Peyer's patch (tissue), 4 donors: ENCODE measurements at regions not wholly inside any gene's neighbourhood (a gene's known extent, or its start where the extent isn't known, plus 50 kb on each side); places are given as distances from the start of the nearest gene placed in this dataset.

Experiments
- DNase-seq, 3 donors: peaks; one replicate each; pipeline ENCODE4 v3.0.0-alpha.2; 2017 to 2019
- H3K27ac ChIP-seq, 4 donors: fragments of 200-600 bp; sonication (generic); one replicate each; pipeline ENCODE4 v1.5.1; 2016 to 2019
- H3K27me3 ChIP-seq, 2 donors: fragments of 200-600 bp; sonication (generic); one replicate each; pipeline ENCODE4 v1.5.1; 2019
- H3K36me3 ChIP-seq, 3 donors: fragments of 200-600 bp; sonication (generic); one replicate each; pipeline ENCODE4 v1.5.1; 2016 to 2019
- H3K4me1 ChIP-seq, 4 donors: fragments of 200-600 bp; sonication (generic); one replicate each; pipeline ENCODE4 v1.5.1; 2016 to 2019
- H3K4me3 ChIP-seq, 4 donors: fragments of 200-600 bp; sonication (generic); 1 replicate in 3 of 4; 2 replicates in 1 of 4; pipeline ENCODE4 v1.5.1; 2016 to 2019; ENCODE audit warnings: mild to moderate bottlenecking in 1 of 4
- H3K9me3 ChIP-seq, 4 donors: fragments of 200-600 bp; sonication (generic); one replicate each; pipeline ENCODE4 v1.5.1; 2016 to 2019; ENCODE audit warnings: mild to moderate bottlenecking in 1 of 4
- CTCF ChIP-seq, 6 experiments: fragments of 450-650 bp in 4 of 6; fragments of 200-600 bp in 2 of 6; sonication (generic) in 1 of 6; IDR thresholded peaks; one replicate each; pipeline ENCODE4 v1.5.1; 2017 to 2019; ENCODE audit warnings: antibody characterized with exemption in 6 of 6, mild to moderate bottlenecking in 3 of 6, moderate library complexity in 1 of 6
- POLR2A ChIP-seq, 2 donors: fragments of 450-650 bp; IDR thresholded peaks; one replicate each; pipeline ENCODE4 v1.5.1; 2017; ENCODE audit warnings: antibody characterized with exemption in 2 of 2, mild to moderate bottlenecking in 2 of 2, moderate library complexity in 2 of 2

DNA sequence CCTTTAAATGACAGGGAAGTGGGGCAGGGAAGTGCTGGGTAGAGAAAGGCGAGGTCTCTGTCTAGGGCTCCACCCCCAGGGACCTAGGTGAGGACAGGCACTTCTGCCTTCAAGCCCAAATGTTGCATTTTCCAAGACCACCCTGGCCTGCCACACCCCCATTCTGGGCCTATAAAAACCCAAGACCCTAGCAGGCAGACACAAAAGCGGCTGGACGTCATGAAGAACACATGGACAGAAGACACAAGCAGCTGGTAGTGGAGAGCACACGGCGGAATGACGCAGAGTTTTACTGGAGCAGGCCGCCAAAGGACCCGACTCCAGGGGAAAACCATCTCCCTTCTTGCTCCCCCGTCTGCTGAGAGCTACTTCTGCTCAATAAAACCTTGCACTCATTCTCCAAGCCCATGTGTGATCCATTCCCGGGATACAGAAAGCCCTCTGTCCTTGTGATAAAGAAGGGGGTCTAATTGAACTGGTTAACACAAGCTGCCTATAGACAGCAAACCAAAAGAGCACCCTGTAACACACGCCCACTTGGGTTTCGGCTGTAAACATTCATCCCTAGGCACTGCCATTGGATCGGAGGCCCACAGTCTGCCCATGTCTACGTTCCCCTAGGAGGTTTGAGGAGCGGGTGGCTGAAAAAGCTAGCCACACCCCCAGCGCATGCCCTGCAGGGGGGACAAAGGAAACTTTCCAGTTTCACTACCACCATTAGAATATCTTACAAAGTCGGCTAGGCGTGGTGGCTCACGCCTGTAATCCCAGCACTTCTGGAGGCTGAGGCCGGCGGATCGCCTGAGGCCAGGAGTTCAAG is 622.2 kb upstream of the SALL1 start:
- Histone ChIP-seq H3K27me3 (no peaks in the 10 kb centered on the region), H3K4me3 (no peak overlapping the region), H3K4me1 (no peaks in the 10 kb centered on the region), H3K27ac (no peak overlapping the region), H3K36me3 (no peaks in the 10 kb centered on the region), H3K9me3 (no peaks in the 10 kb centered on the region)
- no peak for TF ChIP-seq CTCF (IDR thresholded peaks at IDR 0.05)
- DNase-seq, result no peak

DNA sequence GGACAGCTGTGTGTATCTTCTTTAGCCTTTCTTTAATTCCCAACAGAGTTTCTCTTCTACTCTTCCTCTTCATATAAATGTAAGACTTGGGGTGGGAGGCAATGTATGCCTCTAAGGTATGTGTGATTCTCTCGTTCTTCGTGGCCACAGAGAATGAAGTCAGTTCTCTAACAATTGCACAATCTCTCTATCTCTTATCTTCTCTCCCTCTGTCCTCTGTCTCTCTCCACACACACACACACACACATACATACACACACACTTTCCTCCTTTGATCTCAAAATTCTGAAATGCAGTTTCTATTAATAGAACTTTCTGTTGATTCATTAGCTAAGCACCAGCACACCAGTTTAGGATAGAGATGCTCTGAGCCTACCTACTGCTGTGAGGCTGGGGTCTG is 615.7 kb upstream of the SALL1 start:
- H3K36me3 ChIP-seq, result no peaks in the 10 kb centered on the region
- no peaks in the 10 kb centered on the region for H3K27me3 ChIP-seq
- DNase-seq, result no peak
- H3K9me3 ChIP-seq, result no peaks in the 10 kb centered on the region
- H3K4me1 ChIP-seq, result no peaks in the 10 kb centered on the region
- TF ChIP-seq POLR2A (IDR thresholded peaks at IDR 0.05) (no peak), CTCF (IDR thresholded peaks at IDR 0.05) (no peak)
- no peak overlapping the region for H3K27ac ChIP-seq
- no peak overlapping the region for H3K4me3 ChIP-seq

DNA sequence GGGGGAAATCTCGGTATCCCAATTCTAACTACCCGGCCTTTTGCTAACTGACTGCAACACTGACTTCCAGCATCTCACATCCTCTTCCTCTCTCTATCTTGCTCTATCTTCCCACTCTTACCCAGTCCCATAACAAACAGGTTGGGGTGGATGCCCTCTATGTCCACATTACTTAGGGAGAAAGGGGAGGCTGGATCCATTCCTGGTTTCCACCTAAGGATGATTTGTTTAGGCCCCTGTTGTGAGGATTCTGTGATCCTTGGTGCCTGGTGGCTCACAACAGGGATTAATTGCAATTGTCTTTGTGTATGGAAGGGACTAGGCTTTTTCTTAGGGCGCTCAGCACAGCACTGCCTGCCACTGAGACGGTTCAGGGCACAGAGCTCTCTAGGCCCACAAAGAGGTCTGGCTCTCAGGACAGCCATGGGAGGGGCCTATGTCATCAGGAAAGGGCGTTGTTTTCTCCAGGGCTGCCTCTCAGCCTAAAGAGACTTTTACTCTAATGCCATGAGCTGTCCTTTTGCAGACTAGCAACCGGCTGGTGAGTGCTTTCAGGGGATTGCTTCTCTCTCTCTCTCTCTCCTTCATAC is 612.1 kb upstream of the SALL1 start:
- no peaks in the 10 kb centered on the region for H3K9me3 ChIP-seq
- no peak for DNase-seq
- H3K27ac ChIP-seq, result no peak overlapping the region
- no peaks in the 10 kb centered on the region for H3K27me3 ChIP-seq
- no peaks in the 10 kb centered on the region for H3K4me1 ChIP-seq
- H3K4me3 ChIP-seq, result no peak overlapping the region
- no peaks in the 10 kb centered on the region for H3K36me3 ChIP-seq
- TF ChIP-seq CTCF (IDR thresholded peaks at IDR 0.05), result no peak
- TF ChIP-seq POLR2A (IDR thresholded peaks at IDR 0.05), result no peak

DNA sequence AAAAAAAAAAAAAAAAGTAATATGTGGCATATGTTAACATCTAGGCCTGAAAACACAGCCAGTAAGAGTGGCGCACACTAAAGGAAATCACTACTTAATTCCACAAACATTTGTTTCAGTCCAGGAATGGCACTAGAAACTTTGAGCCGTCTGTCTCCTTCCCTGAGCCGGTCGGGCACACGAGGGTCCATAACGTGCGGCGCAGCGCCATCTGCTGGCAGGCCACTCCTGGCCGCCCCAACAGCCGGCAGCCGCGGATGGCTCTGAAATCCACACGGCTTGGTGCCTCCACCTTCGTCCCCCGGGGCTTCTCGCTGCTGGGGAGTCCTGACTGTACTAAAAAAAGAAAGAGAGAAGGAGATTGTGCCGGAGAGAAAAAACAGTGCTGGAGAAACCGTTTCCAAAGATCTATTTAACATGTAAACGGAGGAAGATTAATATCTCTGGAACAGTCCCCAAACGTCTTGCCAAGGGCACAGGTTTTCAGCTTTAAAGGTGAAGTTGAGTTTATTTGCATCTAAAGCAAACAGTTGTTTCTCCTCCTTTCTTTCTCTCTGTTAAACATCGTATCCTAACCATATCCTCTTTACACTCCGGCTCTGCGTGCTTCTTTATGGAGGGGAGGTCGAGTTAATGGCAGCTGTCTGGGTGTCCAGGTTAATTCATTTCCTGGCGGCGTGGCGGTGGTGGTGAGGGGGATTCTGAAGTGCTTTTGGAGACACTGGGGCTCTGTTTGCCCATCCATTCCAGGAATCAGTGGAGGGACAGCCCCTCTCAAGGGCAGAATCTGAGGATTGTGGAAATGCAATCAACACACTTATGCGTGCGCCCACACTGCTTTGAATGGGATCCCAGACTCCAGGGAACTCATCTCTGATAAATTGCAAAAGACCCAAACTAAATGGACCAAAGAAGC is 611.3 kb upstream of the SALL1 start:
- DNase-seq, result peak in 2 of 3 donors; percentile 75 to 76
- H3K27me3 ChIP-seq, result no peaks in the 10 kb centered on the region
- H3K9me3 ChIP-seq, result no peaks in the 10 kb centered on the region
- no peak overlapping the region for H3K27ac ChIP-seq
- TF ChIP-seq CTCF (IDR thresholded peaks at IDR 0.05) (peak in 5 of 6 experiments; percentile 26 to 66 (median 62)), POLR2A (IDR thresholded peaks at IDR 0.05) (no peak)
- H3K36me3 ChIP-seq, result no peaks in the 10 kb centered on the region
- no peak overlapping the region for H3K4me3 ChIP-seq
- H3K4me1 ChIP-seq, result no peaks in the 10 kb centered on the region

DNA sequence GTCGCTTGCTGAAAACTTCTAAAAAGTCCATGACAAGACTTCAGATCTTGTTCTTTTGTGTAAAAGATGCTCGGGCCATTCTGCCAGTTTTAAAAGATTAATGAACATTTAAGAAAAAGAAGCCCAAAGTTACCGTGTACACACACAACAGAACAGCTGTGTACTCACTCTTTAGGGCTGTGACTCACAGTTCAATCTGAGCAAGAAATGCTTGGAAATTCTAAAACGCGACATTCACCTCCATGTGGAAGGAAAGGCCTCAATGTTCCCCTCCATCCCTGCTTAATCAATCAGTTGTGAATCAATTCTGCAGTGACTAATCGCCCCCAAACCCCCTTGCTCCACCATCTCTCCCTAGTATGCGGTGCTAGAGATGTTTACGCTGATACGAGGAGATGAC is 609.9 kb upstream of the SALL1 start:
- Histone ChIP-seq H3K27me3 (no peaks in the 10 kb centered on the region), H3K4me1 (no peaks in the 10 kb centered on the region), H3K4me3 (no peak overlapping the region), H3K9me3 (no peaks in the 10 kb centered on the region), H3K36me3 (no peaks in the 10 kb centered on the region), H3K27ac (no peak overlapping the region)
- no peak for DNase-seq
- TF ChIP-seq POLR2A (IDR thresholded peaks at IDR 0.05) (no peak), CTCF (IDR thresholded peaks at IDR 0.05) (no peak)
